Trophoblast cell (in vitro differentiated cells and primary cell): ENCODE measurements at regions not wholly inside any gene's neighbourhood (a gene's known extent, or its start where the extent isn't known, plus 50 kb on each side); places are given as distances from the start of the nearest gene placed in this dataset.
A peak's percentile ranks its signal among the peaks of the same experiment; 100 is the strongest.

Source experiments
- DNase-seq, 2 donors: peaks; one replicate each; pipeline ENCODE4 v3.0.0-alpha.2; 2016
- H2AFZ ChIP-seq: 2 replicates; pipeline ENCODE4 v1.6.1; 2013; ENCODE audit warnings: low read length, moderate library complexity, mild to moderate bottlenecking; ENCODE audit not compliant: insufficient read depth, poor library complexity
- H2AK5ac ChIP-seq: 2 replicates; pipeline ENCODE4 v1.6.1; 2013; ENCODE audit warnings: mild to moderate bottlenecking, low read length
- H2BK120ac ChIP-seq: 2 replicates; pipeline ENCODE4 v1.6.1; 2013; ENCODE audit warnings: low read length, mild to moderate bottlenecking, moderate library complexity; ENCODE audit not compliant: insufficient read depth, poor library complexity
- H2BK12ac ChIP-seq: 2 replicates; pipeline ENCODE4 v1.6.1; 2013; ENCODE audit warnings: mild to moderate bottlenecking, low read length, moderate library complexity
- H2BK5ac ChIP-seq: 2 replicates; pipeline ENCODE4 v1.6.1; 2013; ENCODE audit warnings: low read length, low read depth, moderate library complexity, mild to moderate bottlenecking; ENCODE audit not compliant: poor library complexity
- H3K14ac ChIP-seq: 2 replicates; pipeline ENCODE4 v1.6.1; 2013; ENCODE audit warnings: mild to moderate bottlenecking, low read length
- H3K18ac ChIP-seq: 2 replicates; pipeline ENCODE4 v1.6.1; 2013; ENCODE audit warnings: mild to moderate bottlenecking, low read length
- H3K23ac ChIP-seq: 2 replicates; pipeline ENCODE4 v1.6.1; 2013; ENCODE audit warnings: low read length
- H3K27ac ChIP-seq: 2 replicates; pipeline ENCODE4 v1.5.1; 2013; ENCODE audit warnings: low read depth, mild to moderate bottlenecking, inconsistent platforms, low read length, moderate library complexity
- H3K27me3 ChIP-seq: 2 replicates; pipeline ENCODE4 v1.6.1; 2013; ENCODE audit warnings: inconsistent platforms, mild to moderate bottlenecking, low read length, moderate library complexity; ENCODE audit not compliant: insufficient read depth
- H3K36me3 ChIP-seq, 2 experiments: 1 replicate in 1 of 2; 2 replicates in 1 of 2; pipeline ENCODE4 v1.6.1; 2013; ENCODE audit warnings: low read length in 2 of 2, mild to moderate bottlenecking in 2 of 2, moderate library complexity in 1 of 2; ENCODE audit not compliant: insufficient read depth in 2 of 2, control insufficient read depth in 1 of 2
- H3K4ac ChIP-seq: 2 replicates; pipeline ENCODE4 v1.6.1; 2013; ENCODE audit warnings: low read depth, mild to moderate bottlenecking, low read length, moderate library complexity
- H3K4me1 ChIP-seq, 2 experiments: 1 replicate in 1 of 2; 2 replicates in 1 of 2; pipeline ENCODE4 v1.6.1; 2013; ENCODE audit warnings: low read length in 2 of 2, mild to moderate bottlenecking in 2 of 2, moderate library complexity in 1 of 2; ENCODE audit not compliant: insufficient read depth in 2 of 2, control insufficient read depth in 1 of 2
- H3K4me2 ChIP-seq: 2 replicates; pipeline ENCODE4 v1.6.1; 2013; ENCODE audit warnings: inconsistent platforms, mild to moderate bottlenecking, low read length, moderate library complexity
- H3K4me3 ChIP-seq: 2 replicates; pipeline ENCODE4 v1.5.1; 2013; ENCODE audit warnings: mild to moderate bottlenecking, low read depth, low read length, inconsistent platforms
- H3K79me1 ChIP-seq: one replicate; pipeline ENCODE4 v1.6.1; 2013; ENCODE audit warnings: low read length
- H3K79me2 ChIP-seq: 2 replicates; pipeline ENCODE4 v1.6.1; 2013; ENCODE audit warnings: low read length, mild to moderate bottlenecking; ENCODE audit not compliant: control insufficient read depth, insufficient read depth, poor library complexity
- H3K9ac ChIP-seq: 2 replicates; pipeline ENCODE4 v1.6.1; 2013; ENCODE audit warnings: mild to moderate bottlenecking, low read length
- H3K9me3 ChIP-seq: 2 replicates; pipeline ENCODE4 v1.6.1; 2013; ENCODE audit warnings: low read depth, mild to moderate bottlenecking, control low read depth, inconsistent platforms, low read length; ENCODE audit not compliant: insufficient read depth
- H4K12ac ChIP-seq: 2 replicates; pipeline ENCODE4 v1.6.1; 2013; ENCODE audit warnings: low read depth, mild to moderate bottlenecking, low read length, moderate library complexity
- H4K8ac ChIP-seq: 2 replicates; pipeline ENCODE4 v1.6.1; 2013; ENCODE audit warnings: low read depth, mild to moderate bottlenecking, low read length, moderate library complexity
- H4K91ac ChIP-seq: one replicate; pipeline ENCODE4 v1.6.1; 2013; ENCODE audit warnings: low read depth, mild to moderate bottlenecking, low read length, moderate library complexity
- WGBS: extraction: QIAGEN DNeasy Blood & Tissue Kit; methylation state at CpG from one replicate; pipeline ENCODE4 v1.1.7; 2013; ENCODE audit warnings: missing lambda C conversion rate; ENCODE audit not compliant: insufficient read length, insufficient coverage; ENCODE audit errors: extremely low coverage; 5-methylcytosine and 5-hydroxymethylcytosine counted together

GRCh38 chr6:102832021-102832420, 1438.5 kb downstream of the GRIK2 start:
- H4K8ac ChIP-seq, result no peak overlapping the region
- no CpG with 5 or more reads among the region's 1 CpG for WGBS
- DNase-seq, result no peak
- H3K4me1 ChIP-seq, result no peaks in the 10 kb centered on the region
- H3K4me3 ChIP-seq, result no peak overlapping the region
- H3K36me3 ChIP-seq, result no peaks in the 10 kb centered on the region
- no peak overlapping the region for H2AFZ ChIP-seq
- H3K27me3 ChIP-seq, result no peaks in the 10 kb centered on the region
- no peak overlapping the region for H4K91ac ChIP-seq
- H3K9ac ChIP-seq, result no peak overlapping the region
- H3K14ac ChIP-seq, result no peak overlapping the region
- no peak overlapping the region for H3K18ac ChIP-seq
- H3K23ac ChIP-seq, result no peak overlapping the region
- H3K4ac ChIP-seq, result no peak overlapping the region
- no peak overlapping the region for H2BK12ac ChIP-seq
- no peak overlapping the region for H4K12ac ChIP-seq
- no peaks in the 10 kb centered on the region for H3K79me1 ChIP-seq
- H3K79me2 ChIP-seq, result no peaks in the 10 kb centered on the region
- no peak overlapping the region for H3K4me2 ChIP-seq
- H3K9me3 ChIP-seq, result no peaks in the 10 kb centered on the region
- no peak overlapping the region for H2AK5ac ChIP-seq
- H2BK5ac ChIP-seq, result no peak overlapping the region
- H3K27ac ChIP-seq, result no peak overlapping the region
- H2BK120ac ChIP-seq, result no peak overlapping the region

- no peak overlapping the region for H4K12ac ChIP-seq
- no peak overlapping the region for H3K4me2 ChIP-seq
- no peak overlapping the region for H4K91ac ChIP-seq
- no peak overlapping the region for H3K4me3 ChIP-seq
- H3K14ac ChIP-seq, result no peak overlapping the region
- no peaks in the 10 kb centered on the region for H3K36me3 ChIP-seq
- no peaks in the 10 kb centered on the region for H3K79me2 ChIP-seq
- H3K9me3 ChIP-seq, result no peaks in the 10 kb centered on the region
- H3K4ac ChIP-seq, result no peak overlapping the region
- no peaks in the 10 kb centered on the region for H3K27me3 ChIP-seq
- no peaks in the 10 kb centered on the region for H3K79me1 ChIP-seq
- H2BK120ac ChIP-seq, result no peak overlapping the region
- H3K9ac ChIP-seq, result no peak overlapping the region
- no peak overlapping the region for H2BK12ac ChIP-seq
- no peaks in the 10 kb centered on the region for H3K4me1 ChIP-seq
- H3K18ac ChIP-seq, result no peak overlapping the region
- DNase-seq, result no peak
- H3K23ac ChIP-seq, result no peak overlapping the region
- H4K8ac ChIP-seq, result no peak overlapping the region
- WGBS, result no CpG with 5 or more reads among the region's 2 CpGs
- H3K27ac ChIP-seq, result no peak overlapping the region
- no peak overlapping the region for H2BK5ac ChIP-seq
- H2AK5ac ChIP-seq, result no peak overlapping the region
- no peak overlapping the region for H2AFZ ChIP-seq
Observed at GRCh38 chr6:102820098-102820497, 1426.6 kb downstream of the GRIK2 start.

DNA sequence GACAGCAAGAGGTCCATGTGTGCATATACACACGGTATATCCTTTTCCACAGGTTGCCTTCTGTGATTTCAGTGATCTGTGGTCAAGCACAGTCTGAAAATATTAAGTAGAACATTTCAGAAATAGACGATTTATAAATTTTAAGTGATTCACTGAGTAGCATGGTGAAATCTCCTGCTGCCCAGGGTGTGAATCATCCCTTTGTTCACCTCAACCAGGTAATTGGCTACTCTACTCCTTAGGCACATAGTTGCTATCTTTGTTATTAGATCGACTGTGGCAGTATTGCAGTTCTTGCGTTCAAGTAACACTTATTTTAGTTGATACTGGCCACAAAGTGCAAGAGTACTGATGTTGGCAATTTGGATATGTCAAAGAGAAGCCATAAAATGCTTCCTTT, 1421.7 kb downstream of the GRIK2 start:
- Histone ChIP-seq H4K8ac (no peak overlapping the region), H3K18ac (no peak overlapping the region), H3K9ac (no peak overlapping the region), H3K4me1 (no peaks in the 10 kb centered on the region), H4K12ac (no peak overlapping the region), H3K27ac (no peak overlapping the region), H2AFZ (no peak overlapping the region), H2BK5ac (no peak overlapping the region), H3K4me2 (no peak overlapping the region), H3K14ac (no peak overlapping the region), H3K79me2 (no peaks in the 10 kb centered on the region), H3K79me1 (no peaks in the 10 kb centered on the region), H3K36me3 (no peaks in the 10 kb centered on the region), H3K4ac (no peak overlapping the region), H3K23ac (no peak overlapping the region), H2BK120ac (no peak overlapping the region), H2AK5ac (no peak overlapping the region), H3K27me3 (no peaks in the 10 kb centered on the region), H3K4me3 (no peak overlapping the region), H3K9me3 (no peaks in the 10 kb centered on the region), H4K91ac (no peak overlapping the region), H2BK12ac (no peak overlapping the region)
- peak; percentile 32 to 62 for DNase-seq
- no CpG with 5 or more reads among the region's 4 CpGs for WGBS

DNA sequence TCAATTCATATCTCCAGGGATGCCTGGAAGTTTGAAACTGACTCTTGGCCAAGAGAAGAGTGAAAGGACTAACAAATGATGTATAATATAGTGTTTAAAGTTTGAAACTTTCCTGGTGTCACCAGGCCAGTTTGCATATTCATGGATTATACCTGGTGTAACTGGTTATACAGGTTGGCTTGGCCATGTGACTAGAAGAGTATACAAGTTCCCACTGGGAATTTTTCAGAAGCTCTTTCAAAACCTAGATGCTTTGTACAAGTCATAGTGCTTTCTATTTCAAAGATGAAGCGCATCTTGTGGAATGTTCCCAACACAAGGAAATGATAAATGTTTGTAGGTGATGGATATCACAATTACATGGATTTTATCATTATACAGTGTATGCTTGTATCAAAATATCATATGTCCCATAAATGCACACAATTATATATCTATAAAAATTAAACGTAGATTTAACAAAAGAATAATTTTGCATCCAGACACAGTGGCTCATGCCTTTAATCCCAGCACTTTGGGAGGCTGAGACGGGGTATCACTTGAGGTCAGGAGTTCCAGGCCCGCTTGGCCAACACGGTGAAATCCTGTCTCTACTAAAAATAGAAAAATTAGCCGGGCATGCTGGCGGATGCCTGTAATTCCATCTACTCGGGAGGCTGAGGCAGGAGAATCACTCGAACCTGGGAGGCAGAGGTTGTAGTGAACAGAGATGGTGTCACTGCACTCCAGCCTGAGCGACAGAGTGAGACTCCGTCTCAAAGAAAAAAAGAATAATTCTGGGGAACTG, 1420.2 kb downstream of the GRIK2 start:
- DNase-seq, result peak; percentile 66 to 96
- H2BK120ac ChIP-seq, result no peak overlapping the region
- H2BK5ac ChIP-seq, result no peak overlapping the region
- no peaks in the 10 kb centered on the region for H3K36me3 ChIP-seq
- WGBS, result no CpG with 5 or more reads among the region's 11 CpGs
- H3K27me3 ChIP-seq, result no peaks in the 10 kb centered on the region
- H2AK5ac ChIP-seq, result no peak overlapping the region
- H4K12ac ChIP-seq, result no peak overlapping the region
- no peak overlapping the region for H3K14ac ChIP-seq
- H3K18ac ChIP-seq, result no peak overlapping the region
- no peak overlapping the region for H4K8ac ChIP-seq
- no peak overlapping the region for H3K4me2 ChIP-seq
- no peaks in the 10 kb centered on the region for H3K79me2 ChIP-seq
- no peak overlapping the region for H3K23ac ChIP-seq
- H2AFZ ChIP-seq, result no peak overlapping the region
- no peak overlapping the region for H2BK12ac ChIP-seq
- no peak overlapping the region for H4K91ac ChIP-seq
- no peaks in the 10 kb centered on the region for H3K4me1 ChIP-seq
- H3K79me1 ChIP-seq, result no peaks in the 10 kb centered on the region
- H3K27ac ChIP-seq, result no peak overlapping the region
- no peaks in the 10 kb centered on the region for H3K9me3 ChIP-seq
- no peak overlapping the region for H3K4ac ChIP-seq
- no peak overlapping the region for H3K9ac ChIP-seq
- H3K4me3 ChIP-seq, result no peak overlapping the region
